CD14-positive monocyte (primary cell): ENCODE measurements at regions not wholly inside any gene's neighbourhood (a gene's known extent, or its start where the extent isn't known, plus 50 kb on each side); places are given as distances from the start of the nearest gene placed in this dataset.
A peak's percentile ranks its signal among the peaks of the same experiment; 100 is the strongest.

ENCODE experiments used
- DNase-seq, 3 donors: peaks; one replicate each; pipeline ENCODE4 v3.0.0-alpha.2; 2011 to 2022
- H2AFZ ChIP-seq: 2 replicates; pipeline ENCODE4 v1.6.0; 2012; ENCODE audit warnings: mild to moderate bottlenecking, low read depth, low read length, inconsistent platforms; ENCODE audit not compliant: insufficient read depth, poor library complexity, severe bottlenecking
- H3K27ac ChIP-seq, 2 donors: 1 replicate in 1 of 2; 2 replicates in 1 of 2; pipeline ENCODE4 v1.5.1; 2012 to 2013; ENCODE audit warnings: low read length in 2 of 2, control low read depth in 1 of 2, inconsistent platforms in 1 of 2, low read depth in 1 of 2, mild to moderate bottlenecking in 1 of 2
- H3K27me3 ChIP-seq, 2 donors: one replicate each; pipeline versions ENCODE4 v1.6.0 to v1.6.1; 2011 to 2013; ENCODE audit warnings: low read length in 2 of 2; ENCODE audit not compliant: control insufficient read depth in 2 of 2, insufficient read depth in 2 of 2
- H3K36me3 ChIP-seq, 2 donors: replicated peaks in 1 of 2; 1 replicate in 1 of 2; 2 replicates in 1 of 2; pipeline versions ENCODE4 v1.5.1 to v1.6.1; 2012 to 2013; ENCODE audit warnings: low read length in 2 of 2, control low read depth in 1 of 2, inconsistent platforms in 1 of 2, mild to moderate bottlenecking in 1 of 2; ENCODE audit not compliant: insufficient read depth in 2 of 2, control insufficient read depth in 1 of 2
- H3K4me1 ChIP-seq, 2 donors: 1 replicate in 1 of 2; 2 replicates in 1 of 2; pipeline versions ENCODE4 v1.5.1 to v1.6.1; 2012 to 2013; ENCODE audit warnings: low read length in 2 of 2, control low read depth in 1 of 2, inconsistent platforms in 1 of 2, mild to moderate bottlenecking in 1 of 2, moderate library complexity in 1 of 2; ENCODE audit not compliant: insufficient read depth in 2 of 2, control insufficient read depth in 1 of 2
- H3K4me2 ChIP-seq: replicated peaks from 2 replicates; pipeline ENCODE3; 2012; ENCODE audit warnings: low read length, moderate library complexity, mild to moderate bottlenecking; ENCODE audit not compliant: poor library complexity, severe bottlenecking; ENCODE audit errors: extremely low read depth
- H3K4me3 ChIP-seq, 3 experiments: fragments of 200-600 bp in 1 of 3; sonication (generic) in 1 of 3; replicated peaks in 1 of 3; 1 replicate in 2 of 3; 2 replicates in 1 of 3; pipeline ENCODE4 v1.5.1; 2011 to 2013; ENCODE audit warnings: low read length in 3 of 3, mild to moderate bottlenecking in 3 of 3, control low read depth in 2 of 3, low read depth in 2 of 3, inconsistent platforms in 1 of 3, moderate library complexity in 1 of 3
- H3K79me2 ChIP-seq: 2 replicates; pipeline ENCODE4 v1.6.0; 2012; ENCODE audit warnings: mild to moderate bottlenecking, control low read depth, inconsistent platforms, low read length, moderate library complexity; ENCODE audit not compliant: insufficient read depth
- H3K9ac ChIP-seq: 2 replicates; pipeline ENCODE4 v1.6.0; 2017; ENCODE audit warnings: low read length, mild to moderate bottlenecking; ENCODE audit not compliant: insufficient read depth, poor library complexity, severe bottlenecking
- H3K9me3 ChIP-seq, 2 donors: replicated peaks in 1 of 2; 1 replicate in 1 of 2; 2 replicates in 1 of 2; pipeline versions ENCODE4 v1.5.1 to v1.6.1; 2012 to 2013; ENCODE audit warnings: low read length in 2 of 2, control low read depth in 1 of 2; ENCODE audit not compliant: control insufficient read depth in 1 of 2, insufficient read depth in 1 of 2
- H4K20me1 ChIP-seq: 2 replicates; pipeline ENCODE4 v1.6.0; 2012; ENCODE audit warnings: mild to moderate bottlenecking, low read length, control low read depth, moderate library complexity; ENCODE audit not compliant: insufficient read depth
- H3K27ac Mint-ChIP-seq, 7 donors: one replicate each; pipeline ENCODE4 v1.8.0; 2020; ENCODE audit warnings: mild to moderate bottlenecking in 7 of 7, mixed read lengths in 7 of 7, moderate library complexity in 6 of 7, inconsistent platforms in 2 of 7
- H3K27me3 Mint-ChIP-seq, 3 donors: one replicate each; pipeline ENCODE4 v1.8.0; 2021 to 2022; ENCODE audit warnings: low read depth in 3 of 3, mild to moderate bottlenecking in 3 of 3, mixed read lengths in 3 of 3, moderate library complexity in 3 of 3, inconsistent platforms in 1 of 3
- H3K36me3 Mint-ChIP-seq, 2 donors: one replicate each; pipeline ENCODE4 v1.8.0; 2020; ENCODE audit warnings: mixed read lengths in 2 of 2, inconsistent platforms in 1 of 2, mild to moderate bottlenecking in 1 of 2
- H3K4me1 Mint-ChIP-seq: one replicate; pipeline ENCODE4 v1.8.0; 2020; ENCODE audit warnings: mild to moderate bottlenecking, mixed read lengths
- H3K4me3 Mint-ChIP-seq, 2 donors: one replicate each; pipeline ENCODE4 v1.8.0; 2020; ENCODE audit warnings: mild to moderate bottlenecking in 2 of 2, mixed read lengths in 2 of 2, moderate library complexity in 1 of 2
- H3K9me3 Mint-ChIP-seq, 7 donors: one replicate each; pipeline ENCODE4 v1.8.0; 2020 to 2022; ENCODE audit warnings: mixed read lengths in 7 of 7, mild to moderate bottlenecking in 6 of 7, moderate library complexity in 6 of 7, inconsistent platforms in 2 of 7
- WGBS: methylation state at CpG from one replicate; pipeline ENCODE4 v1.1.5; 2013; ENCODE audit warnings: missing lambda C conversion rate; ENCODE audit not compliant: insufficient coverage; 5-methylcytosine and 5-hydroxymethylcytosine counted together
- intact Hi-C, 2 donors: fragments of 100-400 bp; cut with micrococcal nuclease; formaldehyde crosslinking; loops; one replicate each; pipeline versions ENCODE4 v1.15.0 to v1.15.1; 2023
- TF ChIP-seq, protein P1 (sequence below): fragments of 200-600 bp; IDR thresholded peaks from one replicate; pipeline ENCODE4 v1.8.0; 2022; ENCODE audit warnings: antibody characterized with exemption, mild to moderate bottlenecking

DNA sequence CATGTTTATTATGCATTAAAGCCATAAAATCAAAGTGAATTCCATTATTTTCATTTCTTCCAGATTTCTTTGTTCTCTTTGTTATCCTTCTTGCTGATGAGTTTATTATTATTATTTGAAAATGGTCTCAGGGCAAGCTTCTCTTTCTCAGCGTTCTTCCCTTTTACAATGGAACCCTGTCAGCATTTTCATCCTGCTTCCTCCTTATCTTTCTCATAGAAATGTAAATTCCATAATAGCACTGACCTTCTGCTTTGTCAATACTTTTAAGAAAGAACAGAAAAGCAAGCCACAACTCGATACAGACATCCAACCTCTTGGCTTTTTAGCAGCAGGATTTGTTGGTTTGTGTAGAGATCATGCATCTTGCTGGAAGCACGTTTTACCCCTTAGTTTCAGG lies 114.0 kb upstream of the BASP1 start:
- intact Hi-C loops, result no loop called here
- Mint-ChIP-seq H3K36me3 (no peaks in the 10 kb centered on the region), H3K4me1 (peaks cover 4% of the 10 kb centered on the region), H3K27ac (peak overlapping the region in 1 of 7 donors; percentile 59), H3K4me3 (no peak overlapping the region), H3K27me3 (peaks cover 1 to 3% (median 3%) of the 10 kb centered on the region in 3 donors), H3K9me3 (no peaks in the 10 kb centered on the region)
- WGBS, result 100% methylated on average over 1 of the region's 3 CpGs
- Histone ChIP-seq H3K4me2 (no peak overlapping the region), H3K79me2 (no peaks in the 10 kb centered on the region), H3K27me3 (no peaks in the 10 kb centered on the region), H3K36me3 (no peaks in the 10 kb centered on the region), H3K27ac (no peak overlapping the region), H3K4me3 (no peak overlapping the region), H3K9ac (no peak overlapping the region), H3K4me1 (no peaks in the 10 kb centered on the region), H2AFZ (no peak overlapping the region), H4K20me1 (no peaks in the 10 kb centered on the region), H3K9me3 (no peaks in the 10 kb centered on the region)
- no peak for DNase-seq
- TF ChIP-seq, protein P1, sequence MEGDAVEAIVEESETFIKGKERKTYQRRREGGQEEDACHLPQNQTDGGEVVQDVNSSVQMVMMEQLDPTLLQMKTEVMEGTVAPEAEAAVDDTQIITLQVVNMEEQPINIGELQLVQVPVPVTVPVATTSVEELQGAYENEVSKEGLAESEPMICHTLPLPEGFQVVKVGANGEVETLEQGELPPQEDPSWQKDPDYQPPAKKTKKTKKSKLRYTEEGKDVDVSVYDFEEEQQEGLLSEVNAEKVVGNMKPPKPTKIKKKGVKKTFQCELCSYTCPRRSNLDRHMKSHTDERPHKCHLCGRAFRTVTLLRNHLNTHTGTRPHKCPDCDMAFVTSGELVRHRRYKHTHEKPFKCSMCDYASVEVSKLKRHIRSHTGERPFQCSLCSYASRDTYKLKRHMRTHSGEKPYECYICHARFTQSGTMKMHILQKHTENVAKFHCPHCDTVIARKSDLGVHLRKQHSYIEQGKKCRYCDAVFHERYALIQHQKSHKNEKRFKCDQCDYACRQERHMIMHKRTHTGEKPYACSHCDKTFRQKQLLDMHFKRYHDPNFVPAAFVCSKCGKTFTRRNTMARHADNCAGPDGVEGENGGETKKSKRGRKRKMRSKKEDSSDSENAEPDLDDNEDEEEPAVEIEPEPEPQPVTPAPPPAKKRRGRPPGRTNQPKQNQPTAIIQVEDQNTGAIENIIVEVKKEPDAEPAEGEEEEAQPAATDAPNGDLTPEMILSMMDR, result no peak

- Histone ChIP-seq H3K36me3 (no peaks in the 10 kb centered on the region), H3K9me3 (no peaks in the 10 kb centered on the region), H4K20me1 (no peaks in the 10 kb centered on the region), H3K79me2 (no peaks in the 10 kb centered on the region), H3K27me3 (no peaks in the 10 kb centered on the region), H3K4me2 (no peak overlapping the region), H3K27ac (no peak overlapping the region), H2AFZ (no peak overlapping the region), H3K9ac (no peak overlapping the region), H3K4me3 (no peak overlapping the region), H3K4me1 (peaks cover 12 to 13% of the 10 kb centered on the region in 2 donors)
- no peaks in the 10 kb centered on the region for H3K36me3 Mint-ChIP-seq
- no peak overlapping the region for H3K27ac Mint-ChIP-seq
- no peak for DNase-seq
- peaks cover 1 to 4% (median 3%) of the 10 kb centered on the region in 3 donors for H3K27me3 Mint-ChIP-seq
- peaks cover 14% of the 10 kb centered on the region for H3K4me1 Mint-ChIP-seq
- WGBS, result 65% methylated on average over 2 of the region's 5 CpGs
- intact Hi-C loops, result no loop called here
- no peak overlapping the region for H3K4me3 Mint-ChIP-seq
- no peaks in the 10 kb centered on the region for H3K9me3 Mint-ChIP-seq
- TF ChIP-seq, protein P1, result no peak
These were observed 111.5 kb upstream of the BASP1 start for GRCh38 chr5:17105744-17106418.
